Ectodermal cell (in vitro differentiated cells): ENCODE measurements at regions not wholly inside any gene's neighbourhood (a gene's known extent, or its start where the extent isn't known, plus 50 kb on each side); places are given as distances from the start of the nearest gene placed in this dataset.

Experiments
- H3K27ac ChIP-seq: 2 replicates; pipeline ENCODE4 v1.7.0; 2013; ENCODE audit warnings: mild to moderate bottlenecking, low read depth, low read length; ENCODE audit not compliant: insufficient read depth, poor library complexity, severe bottlenecking
- H3K27me3 ChIP-seq: 2 replicates; pipeline ENCODE4 v1.7.0; 2013; ENCODE audit warnings: mild to moderate bottlenecking, low read length; ENCODE audit not compliant: insufficient read depth, control insufficient read depth, poor library complexity, severe bottlenecking
- H3K36me3 ChIP-seq: one replicate; pipeline ENCODE4 v1.7.0; 2013; ENCODE audit warnings: low read length; ENCODE audit not compliant: control insufficient read depth, insufficient read depth
- H3K4me1 ChIP-seq: one replicate; pipeline ENCODE4 v1.7.0; 2013; ENCODE audit warnings: low read length; ENCODE audit not compliant: control insufficient read depth, insufficient read depth
- H3K4me3 ChIP-seq: 2 replicates; pipeline ENCODE4 v1.7.0; 2013; ENCODE audit warnings: low read depth, low read length, control low read depth; ENCODE audit not compliant: insufficient read depth
- H3K9me3 ChIP-seq: 2 replicates; pipeline ENCODE4 v1.7.0; 2013; ENCODE audit warnings: mild to moderate bottlenecking, low read length, moderate library complexity; ENCODE audit not compliant: control insufficient read depth
- WGBS, 2 experiments: methylation state at CpG; one replicate each; pipeline ENCODE4 v1.1.7; 2013; ENCODE audit warnings: missing lambda C conversion rate in 2 of 2; 5-methylcytosine and 5-hydroxymethylcytosine counted together

GRCh38 chr18:44180683-44181082, 500.0 kb upstream of the SETBP1 start:
- WGBS, 2 experiments, result no CpG with 5 or more reads among the region's 1 CpG
- no peaks in the 10 kb centered on the region for H3K27me3 ChIP-seq
- H3K27ac ChIP-seq, result no peak overlapping the region
- H3K36me3 ChIP-seq, result no peaks in the 10 kb centered on the region
- H3K4me3 ChIP-seq, result no peak overlapping the region
- H3K9me3 ChIP-seq, result no peaks in the 10 kb centered on the region
- H3K4me1 ChIP-seq, result no peaks in the 10 kb centered on the region

GRCh38 chr18:44181951-44182747, 498.5 kb upstream of the SETBP1 start:
- no peaks in the 10 kb centered on the region for H3K27me3 ChIP-seq
- no peaks in the 10 kb centered on the region for H3K4me1 ChIP-seq
- H3K4me3 ChIP-seq, result no peak overlapping the region
- 94 to 97% methylated on average over 2 to 3 of the region's 3 CpGs for WGBS, 2 experiments
- no peaks in the 10 kb centered on the region for H3K36me3 ChIP-seq
- no peaks in the 10 kb centered on the region for H3K9me3 ChIP-seq
- no peak overlapping the region for H3K27ac ChIP-seq

GRCh38 chr18:44186001-44186400, 494.7 kb upstream of the SETBP1 start:
- no peaks in the 10 kb centered on the region for H3K4me1 ChIP-seq
- H3K27ac ChIP-seq, result no peak overlapping the region
- no peaks in the 10 kb centered on the region for H3K36me3 ChIP-seq
- H3K4me3 ChIP-seq, result no peak overlapping the region
- WGBS, 2 experiments, result 92 to 97% methylated on average over 3 of the region's 3 CpGs
- H3K9me3 ChIP-seq, result no peaks in the 10 kb centered on the region
- no peaks in the 10 kb centered on the region for H3K27me3 ChIP-seq

- no peaks in the 10 kb centered on the region for H3K27me3 ChIP-seq
- H3K4me1 ChIP-seq, result no peaks in the 10 kb centered on the region
- WGBS, 2 experiments, result 95 to 100% methylated on average over 1 of the region's 2 CpGs
- H3K9me3 ChIP-seq, result no peaks in the 10 kb centered on the region
- no peak overlapping the region for H3K4me3 ChIP-seq
- no peak overlapping the region for H3K27ac ChIP-seq
- H3K36me3 ChIP-seq, result no peaks in the 10 kb centered on the region
These were observed 493.6 kb upstream of the SETBP1 start for GRCh38 chr18:44187090-44187489.

GRCh38 chr18:44195394-44196140, 485.1 kb upstream of the SETBP1 start:
- Histone ChIP-seq H3K36me3 (no peaks in the 10 kb centered on the region), H3K9me3 (no peaks in the 10 kb centered on the region), H3K27me3 (no peaks in the 10 kb centered on the region), H3K4me3 (no peak overlapping the region), H3K4me1 (no peaks in the 10 kb centered on the region), H3K27ac (no peak overlapping the region)
- 91 to 97% methylated on average over 3 of the region's 4 CpGs for WGBS, 2 experiments

GRCh38 chr18:44197832-44198611, 482.7 kb upstream of the SETBP1 start:
- H3K36me3 ChIP-seq, result no peaks in the 10 kb centered on the region
- H3K4me1 ChIP-seq, result no peaks in the 10 kb centered on the region
- no peak overlapping the region for H3K4me3 ChIP-seq
- no peak overlapping the region for H3K27ac ChIP-seq
- H3K9me3 ChIP-seq, result no peaks in the 10 kb centered on the region
- WGBS, 2 experiments, result 91 to 96% methylated on average over 8 of the region's 8 CpGs
- no peaks in the 10 kb centered on the region for H3K27me3 ChIP-seq

GRCh38 chr18:44198612-44199284, 481.9 kb upstream of the SETBP1 start:
- no peak overlapping the region for H3K4me3 ChIP-seq
- no peaks in the 10 kb centered on the region for H3K9me3 ChIP-seq
- H3K27me3 ChIP-seq, result no peaks in the 10 kb centered on the region
- H3K27ac ChIP-seq, result no peak overlapping the region
- H3K36me3 ChIP-seq, result no peaks in the 10 kb centered on the region
- 97 to 98% methylated on average over 4 of the region's 4 CpGs for WGBS, 2 experiments
- no peaks in the 10 kb centered on the region for H3K4me1 ChIP-seq

- H3K36me3 ChIP-seq, result no peaks in the 10 kb centered on the region
- WGBS, 2 experiments, result no CpG with 5 or more reads among the region's 1 CpG
- no peak overlapping the region for H3K4me3 ChIP-seq
These were observed 467.4 kb upstream of the SETBP1 start for GRCh38 chr18:44213293-44213692.

GRCh38 chr18:44214396-44214795, 466.3 kb upstream of the SETBP1 start:
- no peaks in the 10 kb centered on the region for H3K9me3 ChIP-seq
- no peak overlapping the region for H3K27ac ChIP-seq
- H3K36me3 ChIP-seq, result no peaks in the 10 kb centered on the region
- H3K27me3 ChIP-seq, result no peaks in the 10 kb centered on the region
- H3K4me3 ChIP-seq, result no peak overlapping the region
- H3K4me1 ChIP-seq, result no peaks in the 10 kb centered on the region
- WGBS, 2 experiments, result 86 to 100% methylated on average over 1 to 2 of the region's 2 CpGs

More at GRCh38 chr18:44213293-44213692, 467.4 kb upstream of the SETBP1 start:
- Histone ChIP-seq H3K27me3 (no peaks in the 10 kb centered on the region), H3K9me3 (no peaks in the 10 kb centered on the region), H3K4me1 (no peaks in the 10 kb centered on the region), H3K27ac (no peak overlapping the region)
